ENCODE measurements at regions not wholly inside any gene's neighbourhood (a gene's known extent, or its start where the extent isn't known, plus 50 kb on each side); places are given as distances from the start of the nearest gene placed in this dataset.

GRCh38 chr10:109487691-109488090, 435.6 kb downstream of the XPNPEP1 start:
- H3K4me3 ChIP-seq (ENCODE audit: low read depth in 1 of 2, low read length in 2 of 2), result no peak overlapping the region
- H3K4me1 ChIP-seq (ENCODE audit: control insufficient read depth in 2 of 2, insufficient read depth in 2 of 2, low read length in 1 of 2), result no peaks in the 10 kb centered on the region
- H3K27me3 ChIP-seq (ENCODE audit: control insufficient read depth in 1 of 2, insufficient read depth in 2 of 2, low read length in 2 of 2), result no peaks in the 10 kb centered on the region
- no peaks in the 10 kb centered on the region for H3K9me3 ChIP-seq (ENCODE audit: control insufficient read depth in 2 of 2, insufficient read depth in 1 of 2, low read depth in 1 of 2, low read length in 1 of 2)
- H3K36me3 ChIP-seq (ENCODE audit: control insufficient read depth in 2 of 2, insufficient read depth in 2 of 2, low read length in 1 of 2), result no peaks in the 10 kb centered on the region
- H3K27ac ChIP-seq (ENCODE audit: low read depth in 2 of 2, low read length in 1 of 2), result no peak overlapping the region
- 76 to 80% methylated on average over 4 of the region's 4 CpGs for WGBS, 2 donors

GRCh38 chr10:109480836-109481235, 442.5 kb downstream of the XPNPEP1 start:
- no peak overlapping the region for H3K27ac ChIP-seq (ENCODE audit: low read depth in 2 of 2, low read length in 1 of 2)
- H3K4me3 ChIP-seq (ENCODE audit: low read depth in 1 of 2, low read length in 2 of 2), result no peak overlapping the region
- H3K9me3 ChIP-seq (ENCODE audit: control insufficient read depth in 2 of 2, insufficient read depth in 1 of 2, low read depth in 1 of 2, low read length in 1 of 2), result peaks cover 0 to 2% of the 10 kb centered on the region in 2 donors

GRCh38 chr10:109475711-109476421, 447.4 kb downstream of the XPNPEP1 start:
- no peaks in the 10 kb centered on the region for H3K36me3 ChIP-seq (ENCODE audit: control insufficient read depth in 2 of 2, insufficient read depth in 2 of 2, low read length in 1 of 2)
- H3K27ac ChIP-seq (ENCODE audit: low read depth in 2 of 2, low read length in 1 of 2), result no peak overlapping the region
- H3K9me3 ChIP-seq (ENCODE audit: control insufficient read depth in 2 of 2, insufficient read depth in 1 of 2, low read depth in 1 of 2, low read length in 1 of 2), result peaks cover 0 to 2% of the 10 kb centered on the region in 2 donors
- H3K4me1 ChIP-seq (ENCODE audit: control insufficient read depth in 2 of 2, insufficient read depth in 2 of 2, low read length in 1 of 2), result no peaks in the 10 kb centered on the region
- 38 to 54% methylated on average over 6 of the region's 6 CpGs for WGBS, 2 donors
- no peaks in the 10 kb centered on the region for H3K27me3 ChIP-seq (ENCODE audit: control insufficient read depth in 1 of 2, insufficient read depth in 2 of 2, low read length in 2 of 2)
- no peak overlapping the region for H3K4me3 ChIP-seq (ENCODE audit: low read depth in 1 of 2, low read length in 2 of 2)

More at GRCh38 chr10:109480836-109481235, 442.5 kb downstream of the XPNPEP1 start:
- Histone ChIP-seq H3K27me3 (ENCODE audit: control insufficient read depth in 1 of 2, insufficient read depth in 2 of 2, low read length in 2 of 2) (no peaks in the 10 kb centered on the region), H3K4me1 (ENCODE audit: control insufficient read depth in 2 of 2, insufficient read depth in 2 of 2, low read length in 1 of 2) (no peaks in the 10 kb centered on the region), H3K36me3 (ENCODE audit: control insufficient read depth in 2 of 2, insufficient read depth in 2 of 2, low read length in 1 of 2) (no peaks in the 10 kb centered on the region)

GRCh38 chr10:109474812-109475211, 448.5 kb downstream of the XPNPEP1 start:
- no peaks in the 10 kb centered on the region for H3K36me3 ChIP-seq (ENCODE audit: control insufficient read depth in 2 of 2, insufficient read depth in 2 of 2, low read length in 1 of 2)
- 35 to 42% methylated on average over 4 of the region's 4 CpGs for WGBS, 2 donors
- peaks cover 0 to 2% of the 10 kb centered on the region in 2 donors for H3K9me3 ChIP-seq (ENCODE audit: control insufficient read depth in 2 of 2, insufficient read depth in 1 of 2, low read depth in 1 of 2, low read length in 1 of 2)
- no peak overlapping the region for H3K4me3 ChIP-seq (ENCODE audit: low read depth in 1 of 2, low read length in 2 of 2)
- H3K27ac ChIP-seq (ENCODE audit: low read depth in 2 of 2, low read length in 1 of 2), result no peak overlapping the region
- no peaks in the 10 kb centered on the region for H3K27me3 ChIP-seq (ENCODE audit: control insufficient read depth in 1 of 2, insufficient read depth in 2 of 2, low read length in 2 of 2)
- no peaks in the 10 kb centered on the region for H3K4me1 ChIP-seq (ENCODE audit: control insufficient read depth in 2 of 2, insufficient read depth in 2 of 2, low read length in 1 of 2)

GRCh38 chr10:109474261-109474660, 449.1 kb downstream of the XPNPEP1 start:
- Histone ChIP-seq H3K9me3 (ENCODE audit: control insufficient read depth in 2 of 2, insufficient read depth in 1 of 2, low read depth in 1 of 2, low read length in 1 of 2) (peaks cover 0 to 2% of the 10 kb centered on the region in 2 donors), H3K36me3 (ENCODE audit: control insufficient read depth in 2 of 2, insufficient read depth in 2 of 2, low read length in 1 of 2) (no peaks in the 10 kb centered on the region), H3K4me3 (ENCODE audit: low read depth in 1 of 2, low read length in 2 of 2) (no peak overlapping the region), H3K27me3 (ENCODE audit: control insufficient read depth in 1 of 2, insufficient read depth in 2 of 2, low read length in 2 of 2) (no peaks in the 10 kb centered on the region), H3K4me1 (ENCODE audit: control insufficient read depth in 2 of 2, insufficient read depth in 2 of 2, low read length in 1 of 2) (no peaks in the 10 kb centered on the region), H3K27ac (ENCODE audit: low read depth in 2 of 2, low read length in 1 of 2) (no peak overlapping the region)
- WGBS, 2 donors, result 22 to 33% methylated on average over 4 of the region's 4 CpGs

GRCh38 chr10:109467551-109467950, 455.8 kb downstream of the XPNPEP1 start:
- Histone ChIP-seq H3K27ac (ENCODE audit: low read depth in 2 of 2, low read length in 1 of 2) (no peak overlapping the region), H3K9me3 (ENCODE audit: control insufficient read depth in 2 of 2, insufficient read depth in 1 of 2, low read depth in 1 of 2, low read length in 1 of 2) (no peaks in the 10 kb centered on the region), H3K4me1 (ENCODE audit: control insufficient read depth in 2 of 2, insufficient read depth in 2 of 2, low read length in 1 of 2) (no peaks in the 10 kb centered on the region), H3K4me3 (ENCODE audit: low read depth in 1 of 2, low read length in 2 of 2) (no peak overlapping the region), H3K36me3 (ENCODE audit: control insufficient read depth in 2 of 2, insufficient read depth in 2 of 2, low read length in 1 of 2) (no peaks in the 10 kb centered on the region), H3K27me3 (ENCODE audit: control insufficient read depth in 1 of 2, insufficient read depth in 2 of 2, low read length in 2 of 2) (no peaks in the 10 kb centered on the region)
- WGBS, 2 donors, result 62 to 70% methylated on average over 2 of the region's 2 CpGs

GRCh38 chr10:109464949-109465348, 458.4 kb downstream of the XPNPEP1 start:
- Histone ChIP-seq H3K4me1 (ENCODE audit: control insufficient read depth in 2 of 2, insufficient read depth in 2 of 2, low read length in 1 of 2) (no peaks in the 10 kb centered on the region), H3K36me3 (ENCODE audit: control insufficient read depth in 2 of 2, insufficient read depth in 2 of 2, low read length in 1 of 2) (no peaks in the 10 kb centered on the region), H3K27me3 (ENCODE audit: control insufficient read depth in 1 of 2, insufficient read depth in 2 of 2, low read length in 2 of 2) (no peaks in the 10 kb centered on the region), H3K9me3 (ENCODE audit: control insufficient read depth in 2 of 2, insufficient read depth in 1 of 2, low read depth in 1 of 2, low read length in 1 of 2) (no peaks in the 10 kb centered on the region), H3K4me3 (ENCODE audit: low read depth in 1 of 2, low read length in 2 of 2) (no peak overlapping the region), H3K27ac (ENCODE audit: low read depth in 2 of 2, low read length in 1 of 2) (no peak overlapping the region)
- 69 to 85% methylated on average over 3 of the region's 3 CpGs for WGBS, 2 donors

GRCh38 chr10:109457302-109457638, 466.0 kb downstream of the XPNPEP1 start:
- no peaks in the 10 kb centered on the region for H3K27me3 ChIP-seq (ENCODE audit: control insufficient read depth in 1 of 2, insufficient read depth in 2 of 2, low read length in 2 of 2)
- 5 to 19% methylated on average over 9 of the region's 9 CpGs for WGBS, 2 donors
- no peak overlapping the region for H3K4me3 ChIP-seq (ENCODE audit: low read depth in 1 of 2, low read length in 2 of 2)
- H3K9me3 ChIP-seq (ENCODE audit: control insufficient read depth in 2 of 2, insufficient read depth in 1 of 2, low read depth in 1 of 2, low read length in 1 of 2), result no peaks in the 10 kb centered on the region
- H3K27ac ChIP-seq (ENCODE audit: low read depth in 2 of 2, low read length in 1 of 2), result no peak overlapping the region
- no peaks in the 10 kb centered on the region for H3K4me1 ChIP-seq (ENCODE audit: control insufficient read depth in 2 of 2, insufficient read depth in 2 of 2, low read length in 1 of 2)
- H3K36me3 ChIP-seq (ENCODE audit: control insufficient read depth in 2 of 2, insufficient read depth in 2 of 2, low read length in 1 of 2), result no peaks in the 10 kb centered on the region

- Histone ChIP-seq H3K9me3 (ENCODE audit: control insufficient read depth in 2 of 2, insufficient read depth in 1 of 2, low read depth in 1 of 2, low read length in 1 of 2) (no peaks in the 10 kb centered on the region), H3K36me3 (ENCODE audit: control insufficient read depth in 2 of 2, insufficient read depth in 2 of 2, low read length in 1 of 2) (no peaks in the 10 kb centered on the region), H3K27me3 (ENCODE audit: control insufficient read depth in 1 of 2, insufficient read depth in 2 of 2, low read length in 2 of 2) (no peaks in the 10 kb centered on the region), H3K4me3 (ENCODE audit: low read depth in 1 of 2, low read length in 2 of 2) (no peak overlapping the region), H3K4me1 (ENCODE audit: control insufficient read depth in 2 of 2, insufficient read depth in 2 of 2, low read length in 1 of 2) (no peaks in the 10 kb centered on the region), H3K27ac (ENCODE audit: low read depth in 2 of 2, low read length in 1 of 2) (no peak overlapping the region)
- 3 to 10% methylated on average over 51 to 59 of the region's 59 CpGs for WGBS, 2 donors
These were observed 466.6 kb downstream of the XPNPEP1 start for GRCh38 chr10:109456566-109457301.

GRCh38 chr10:109454691-109455090, 468.6 kb downstream of the XPNPEP1 start:
- Histone ChIP-seq H3K27me3 (ENCODE audit: control insufficient read depth in 1 of 2, insufficient read depth in 2 of 2, low read length in 2 of 2) (no peaks in the 10 kb centered on the region), H3K4me1 (ENCODE audit: control insufficient read depth in 2 of 2, insufficient read depth in 2 of 2, low read length in 1 of 2) (no peaks in the 10 kb centered on the region), H3K27ac (ENCODE audit: low read depth in 2 of 2, low read length in 1 of 2) (no peak overlapping the region), H3K36me3 (ENCODE audit: control insufficient read depth in 2 of 2, insufficient read depth in 2 of 2, low read length in 1 of 2) (no peaks in the 10 kb centered on the region), H3K4me3 (ENCODE audit: low read depth in 1 of 2, low read length in 2 of 2) (no peak overlapping the region), H3K9me3 (ENCODE audit: control insufficient read depth in 2 of 2, insufficient read depth in 1 of 2, low read depth in 1 of 2, low read length in 1 of 2) (no peaks in the 10 kb centered on the region)
- 0 to 19% methylated on average over 1 of the region's 1 CpG for WGBS, 2 donors
